Natural killer cell (primary cell): ENCODE measurements at regions not wholly inside any gene's neighbourhood (a gene's known extent, or its start where the extent isn't known, plus 50 kb on each side); places are given as distances from the start of the nearest gene placed in this dataset.
"Not testable (repeated sequence)": the region's sequence is repeated elsewhere in the genome, so short reads cannot be mapped to it uniquely, and the experiment has no call there.

Source experiments
- ATAC-seq, 3 donors: fragments of 150-1000 bp in 2 of 3; fragments of 200-7000 bp in 1 of 3; cut with Tn5 transposase; 1 replicate in 1 of 3; 2 replicates in 2 of 3; pipeline ENCODE4 v1.10.0; 2021; ENCODE audit warnings: mild to moderate bottlenecking in 2 of 3, moderate library complexity in 2 of 3
- DNase-seq, 2 donors: peaks; one replicate each; pipeline versions ENCODE4 v3.0.0 to v3.0.0-alpha.2; 2013 to 2021; ENCODE audit warnings: mixed read lengths in 1 of 2
- H3K27ac ChIP-seq: one replicate; pipeline ENCODE4 v1.5.1; 2013; ENCODE audit warnings: mild to moderate bottlenecking, low read length
- H3K27me3 ChIP-seq: one replicate; pipeline ENCODE4 v1.6.1; 2013; ENCODE audit warnings: low read length; ENCODE audit not compliant: control insufficient read depth, insufficient read depth
- H3K36me3 ChIP-seq: one replicate; pipeline ENCODE4 v1.6.1; 2013; ENCODE audit warnings: low read length; ENCODE audit not compliant: control insufficient read depth, insufficient read depth
- H3K4me1 ChIP-seq: one replicate; pipeline ENCODE4 v1.6.1; 2013; ENCODE audit warnings: low read length; ENCODE audit not compliant: control insufficient read depth, insufficient read depth
- H3K4me3 ChIP-seq: one replicate; pipeline ENCODE4 v1.5.1; 2013; ENCODE audit warnings: low read length
- H3K9me3 ChIP-seq: one replicate; pipeline ENCODE4 v1.6.1; 2013; ENCODE audit warnings: low read length; ENCODE audit not compliant: control insufficient read depth, insufficient read depth
- H3K27ac Mint-ChIP-seq, 2 donors: one replicate each; pipeline ENCODE4 v1.8.0; 2022; ENCODE audit warnings: mild to moderate bottlenecking in 2 of 2, mixed read lengths in 2 of 2, moderate library complexity in 1 of 2
- H3K27me3 Mint-ChIP-seq, 2 donors: one replicate each; pipeline ENCODE4 v1.8.0; 2022; ENCODE audit warnings: low read depth in 2 of 2, mixed read lengths in 2 of 2
- H3K36me3 Mint-ChIP-seq: one replicate; pipeline ENCODE4 v1.8.0; 2022; ENCODE audit warnings: mixed read lengths
- H3K4me1 Mint-ChIP-seq, 2 donors: one replicate each; pipeline ENCODE4 v1.8.0; 2022; ENCODE audit warnings: mixed read lengths in 2 of 2
- H3K4me3 Mint-ChIP-seq: one replicate; pipeline ENCODE4 v1.8.0; 2022; ENCODE audit warnings: mild to moderate bottlenecking, moderate library complexity, mixed read lengths
- H3K9me3 Mint-ChIP-seq, 2 donors: one replicate each; pipeline ENCODE4 v1.8.0; 2022; ENCODE audit warnings: mixed read lengths in 2 of 2
- WGBS: methylation state at CpG from one replicate; pipeline ENCODE4 v1.1.7; 2013; ENCODE audit warnings: missing lambda C conversion rate; ENCODE audit not compliant: insufficient coverage; 5-methylcytosine and 5-hydroxymethylcytosine counted together
- intact Hi-C: fragments of 100-400 bp; cut with micrococcal nuclease; formaldehyde crosslinking; loops from one replicate; pipeline ENCODE4 v1.14.2; 2022
- TF ChIP-seq, protein P1 (sequence below): fragments of 200-600 bp; IDR thresholded peaks from one replicate; pipeline ENCODE4 v1.8.0; 2022; ENCODE audit warnings: antibody characterized with exemption

DNA sequence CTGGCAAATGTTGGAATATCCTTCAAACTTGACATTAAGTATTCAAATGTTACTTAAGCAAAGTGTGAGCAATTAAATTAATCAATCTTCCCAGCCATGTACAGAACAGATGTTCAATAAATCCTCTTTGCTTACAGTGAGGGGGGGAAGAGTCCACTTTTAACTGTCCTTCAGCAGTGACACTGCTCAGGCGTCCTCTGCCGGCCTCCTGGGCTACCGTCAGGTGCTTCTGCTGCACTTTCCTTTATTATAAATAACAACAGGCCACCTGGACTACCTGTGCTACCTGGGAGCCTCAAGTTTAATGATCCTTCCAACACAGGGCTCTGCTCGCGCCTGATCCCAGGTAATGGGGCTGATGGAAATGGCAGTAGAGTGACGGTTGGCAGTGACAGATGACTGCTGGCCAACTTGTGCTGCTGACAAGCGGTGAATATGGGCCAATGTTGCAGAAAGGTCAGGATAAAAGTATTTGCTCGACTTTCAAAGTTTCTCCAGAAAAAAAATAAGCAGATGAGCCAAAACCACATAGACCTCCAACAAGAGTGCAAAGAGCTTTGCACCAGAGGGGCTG is 460.0 kb upstream of the ZNF507 start:
- H3K4me1 ChIP-seq = no peaks in the 10 kb centered on the region
- no peak overlapping the region for H3K4me3 ChIP-seq
- peaks cover 3 to 16% of the 10 kb centered on the region in 2 donors for H3K27me3 Mint-ChIP-seq
- H3K27me3 ChIP-seq = no peaks in the 10 kb centered on the region
- TF ChIP-seq, protein P1, sequence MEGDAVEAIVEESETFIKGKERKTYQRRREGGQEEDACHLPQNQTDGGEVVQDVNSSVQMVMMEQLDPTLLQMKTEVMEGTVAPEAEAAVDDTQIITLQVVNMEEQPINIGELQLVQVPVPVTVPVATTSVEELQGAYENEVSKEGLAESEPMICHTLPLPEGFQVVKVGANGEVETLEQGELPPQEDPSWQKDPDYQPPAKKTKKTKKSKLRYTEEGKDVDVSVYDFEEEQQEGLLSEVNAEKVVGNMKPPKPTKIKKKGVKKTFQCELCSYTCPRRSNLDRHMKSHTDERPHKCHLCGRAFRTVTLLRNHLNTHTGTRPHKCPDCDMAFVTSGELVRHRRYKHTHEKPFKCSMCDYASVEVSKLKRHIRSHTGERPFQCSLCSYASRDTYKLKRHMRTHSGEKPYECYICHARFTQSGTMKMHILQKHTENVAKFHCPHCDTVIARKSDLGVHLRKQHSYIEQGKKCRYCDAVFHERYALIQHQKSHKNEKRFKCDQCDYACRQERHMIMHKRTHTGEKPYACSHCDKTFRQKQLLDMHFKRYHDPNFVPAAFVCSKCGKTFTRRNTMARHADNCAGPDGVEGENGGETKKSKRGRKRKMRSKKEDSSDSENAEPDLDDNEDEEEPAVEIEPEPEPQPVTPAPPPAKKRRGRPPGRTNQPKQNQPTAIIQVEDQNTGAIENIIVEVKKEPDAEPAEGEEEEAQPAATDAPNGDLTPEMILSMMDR = no peak
- H3K27ac ChIP-seq = no peak overlapping the region
- H3K9me3 Mint-ChIP-seq = peaks cover 0 to 2% of the 10 kb centered on the region in 2 donors
- no peaks in the 10 kb centered on the region for H3K36me3 Mint-ChIP-seq
- H3K27ac Mint-ChIP-seq = no peak overlapping the region
- ATAC-seq (no peak), DNase-seq (no peak)
- no peaks in the 10 kb centered on the region for H3K4me1 Mint-ChIP-seq
- no peaks in the 10 kb centered on the region for H3K36me3 ChIP-seq
- no peak overlapping the region for H3K4me3 Mint-ChIP-seq
- H3K9me3 ChIP-seq = no peaks in the 10 kb centered on the region
- intact Hi-C loops = no loop called here
- WGBS = 88% methylated on average over 7 of the region's 8 CpGs

DNA sequence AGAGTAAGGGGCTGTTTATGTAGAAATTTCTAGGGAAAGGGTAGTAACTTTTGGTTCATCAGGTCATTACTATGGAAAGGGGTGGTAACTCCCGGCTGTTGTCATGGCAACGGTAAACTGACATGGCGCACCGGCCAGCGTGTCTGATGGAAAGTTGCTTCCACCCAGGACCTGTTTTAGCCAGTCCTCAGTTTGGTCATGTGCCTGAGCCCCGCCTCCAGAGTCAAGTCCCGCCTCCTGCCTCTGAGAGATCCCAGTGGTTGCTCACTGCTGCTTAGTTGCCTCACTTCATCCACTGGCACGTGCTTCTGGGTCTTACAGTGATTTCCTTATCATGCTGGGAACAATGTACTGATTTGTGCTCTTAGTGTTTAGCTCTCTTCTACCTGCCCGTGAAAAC is 455.2 kb upstream of the ZNF507 start:
- TF ChIP-seq, protein P1 = no peak
- Mint-ChIP-seq H3K4me1 (no peaks in the 10 kb centered on the region), H3K27ac (no peak overlapping the region), H3K9me3 (peaks cover 3 to 5% of the 10 kb centered on the region in 2 donors), H3K4me3 (no peak overlapping the region), H3K27me3 (peaks cover 5 to 16% of the 10 kb centered on the region in 2 donors), H3K36me3 (no peaks in the 10 kb centered on the region)
- Histone ChIP-seq H3K9me3 (no peaks in the 10 kb centered on the region), H3K27ac (no peak overlapping the region), H3K4me3 (no peak overlapping the region), H3K27me3 (no peaks in the 10 kb centered on the region), H3K4me1 (no peaks in the 10 kb centered on the region), H3K36me3 (no peaks in the 10 kb centered on the region)
- WGBS = 87% methylated on average over 9 of the region's 9 CpGs
- ATAC-seq = no peak
- intact Hi-C loops = no loop called here
- DNase-seq = no peak

DNA sequence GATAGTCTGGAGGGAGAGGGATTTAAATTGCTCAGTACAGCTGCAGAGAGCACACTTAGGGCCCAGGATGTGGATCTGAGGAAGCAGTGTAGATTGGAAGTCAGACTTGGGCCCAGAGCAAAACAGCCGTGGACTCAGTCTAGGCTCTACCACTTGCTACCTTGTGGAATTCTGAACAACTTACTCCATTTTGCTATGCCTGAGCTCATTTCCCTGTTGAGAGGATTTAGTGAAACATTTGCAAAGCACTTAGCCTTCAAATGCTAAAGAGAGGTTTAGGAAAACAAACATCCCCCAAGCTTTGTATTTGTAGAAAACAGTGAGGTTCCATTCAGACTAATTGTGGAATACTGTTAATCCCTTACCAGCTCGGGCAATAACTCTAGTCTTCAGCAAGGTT is 453.4 kb upstream of the ZNF507 start:
- Histone ChIP-seq H3K27me3 (no peaks in the 10 kb centered on the region), H3K4me1 (no peaks in the 10 kb centered on the region), H3K36me3 (no peaks in the 10 kb centered on the region), H3K9me3 (no peaks in the 10 kb centered on the region), H3K27ac (no peak overlapping the region), H3K4me3 (no peak overlapping the region)
- Mint-ChIP-seq H3K27ac (no peak overlapping the region), H3K4me3 (no peak overlapping the region), H3K27me3 (peaks cover 8 to 16% of the 10 kb centered on the region in 2 donors), H3K9me3 (peaks cover 3 to 5% of the 10 kb centered on the region in 2 donors), H3K36me3 (no peaks in the 10 kb centered on the region), H3K4me1 (no peaks in the 10 kb centered on the region)
- DNase-seq (no peak), ATAC-seq (no peak)
- intact Hi-C loops = no loop called here
- WGBS = 83% methylated on average over 2 of the region's 2 CpGs
- TF ChIP-seq, protein P1 = no peak

DNA sequence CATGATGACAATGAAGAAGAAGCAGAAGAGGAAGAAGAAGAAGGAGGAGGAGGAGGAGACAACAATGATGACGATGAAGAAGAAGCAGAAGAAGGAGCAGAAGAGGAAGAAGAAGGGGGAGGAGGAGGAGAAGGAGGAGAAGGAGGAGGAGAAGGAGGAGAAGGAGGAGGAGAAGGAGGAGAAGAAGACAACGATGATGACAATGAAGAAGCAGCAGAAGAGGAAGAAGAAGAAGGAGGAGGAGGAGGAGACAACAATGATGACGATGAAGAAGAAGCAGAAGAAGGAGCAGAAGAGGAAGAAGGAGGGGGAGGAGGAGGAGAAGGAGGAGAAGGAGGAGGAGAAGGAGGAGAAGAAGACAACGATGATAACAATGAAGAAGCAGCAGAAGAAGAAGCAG is 451.9 kb upstream of the ZNF507 start:
- H3K27me3 ChIP-seq, H3K27ac ChIP-seq, H3K36me3 ChIP-seq, H3K27ac Mint-ChIP-seq, H3K9me3 Mint-ChIP-seq, H3K27me3 Mint-ChIP-seq, H3K4me1 ChIP-seq, H3K4me3 ChIP-seq, H3K4me3 Mint-ChIP-seq, H3K36me3 Mint-ChIP-seq, H3K4me1 Mint-ChIP-seq, intact Hi-C loops, ATAC-seq, H3K9me3 ChIP-seq, DNase-seq: not testable (repeated sequence)
- 68% methylated on average over 4 of the region's 4 CpGs for WGBS
